ENCODE measurements at regions not wholly inside any gene's neighbourhood (a gene's known extent, or its start where the extent isn't known, plus 50 kb on each side); places are given as distances from the start of the nearest gene placed in this dataset.

DNA sequence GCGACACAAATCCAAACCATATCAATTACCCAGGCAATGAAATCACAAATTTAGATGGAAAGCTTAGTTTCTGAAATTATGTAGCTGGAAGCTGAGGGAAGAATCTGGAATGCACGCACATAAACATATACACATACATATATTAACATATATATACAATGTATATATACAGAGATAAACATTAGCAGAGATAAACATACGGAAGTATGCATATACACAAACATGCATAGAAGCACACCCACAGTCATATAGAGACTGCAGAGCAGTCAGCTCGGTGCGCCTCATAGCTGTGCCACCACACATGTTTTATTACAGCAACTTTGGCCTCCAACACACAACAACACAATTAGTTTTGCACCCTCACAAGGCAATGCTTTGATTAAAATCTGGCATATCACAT is 288.1 kb downstream of the TEX29 start:
- H3K36me3 ChIP-seq, result no peaks in the 10 kb centered on the region
- H3K27me3 ChIP-seq, result no peaks in the 10 kb centered on the region
- TF ChIP-seq POLR2A (IDR thresholded peaks at IDR 0.05), result no peak
- TF ChIP-seq, protein P1, sequence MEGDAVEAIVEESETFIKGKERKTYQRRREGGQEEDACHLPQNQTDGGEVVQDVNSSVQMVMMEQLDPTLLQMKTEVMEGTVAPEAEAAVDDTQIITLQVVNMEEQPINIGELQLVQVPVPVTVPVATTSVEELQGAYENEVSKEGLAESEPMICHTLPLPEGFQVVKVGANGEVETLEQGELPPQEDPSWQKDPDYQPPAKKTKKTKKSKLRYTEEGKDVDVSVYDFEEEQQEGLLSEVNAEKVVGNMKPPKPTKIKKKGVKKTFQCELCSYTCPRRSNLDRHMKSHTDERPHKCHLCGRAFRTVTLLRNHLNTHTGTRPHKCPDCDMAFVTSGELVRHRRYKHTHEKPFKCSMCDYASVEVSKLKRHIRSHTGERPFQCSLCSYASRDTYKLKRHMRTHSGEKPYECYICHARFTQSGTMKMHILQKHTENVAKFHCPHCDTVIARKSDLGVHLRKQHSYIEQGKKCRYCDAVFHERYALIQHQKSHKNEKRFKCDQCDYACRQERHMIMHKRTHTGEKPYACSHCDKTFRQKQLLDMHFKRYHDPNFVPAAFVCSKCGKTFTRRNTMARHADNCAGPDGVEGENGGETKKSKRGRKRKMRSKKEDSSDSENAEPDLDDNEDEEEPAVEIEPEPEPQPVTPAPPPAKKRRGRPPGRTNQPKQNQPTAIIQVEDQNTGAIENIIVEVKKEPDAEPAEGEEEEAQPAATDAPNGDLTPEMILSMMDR (IDR thresholded peaks at IDR 0.05), result no peak
- WGBS, 2 donors, result 92 to 95% methylated on average over 5 of the region's 5 CpGs
- no peak overlapping the region for H3K27ac ChIP-seq
- no peaks in the 10 kb centered on the region for H3K9me3 ChIP-seq
- DNase-seq, result no peak
- H3K4me3 ChIP-seq (replicated peaks in 1 of 3), result no peak overlapping the region
- intact Hi-C loops (cut with DNase I), result no loop called here
- H3K4me1 ChIP-seq, result no peaks in the 10 kb centered on the region

DNA sequence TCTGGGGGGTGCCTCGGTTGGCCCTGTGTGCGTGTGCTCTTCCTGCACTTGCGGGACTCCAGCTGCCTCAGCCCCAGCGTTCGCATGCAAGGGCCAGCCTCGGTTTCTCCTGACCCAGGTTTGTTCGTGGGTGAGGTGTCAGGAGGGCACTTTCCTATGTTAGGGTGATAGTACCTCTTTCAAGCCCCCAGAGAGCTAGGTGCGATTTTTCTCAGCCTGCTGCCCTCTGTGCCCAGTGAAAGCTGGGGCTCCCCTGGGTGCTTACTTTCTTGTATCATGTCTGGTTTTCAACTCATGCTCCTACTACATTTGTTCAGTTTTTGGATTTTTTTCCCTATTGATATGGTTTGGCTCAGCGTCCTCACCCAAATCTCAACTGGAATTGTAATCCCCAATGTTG is 289.2 kb downstream of the TEX29 start:
- 89 to 94% methylated on average over 8 to 9 of the region's 9 CpGs for WGBS, 2 donors
- H3K4me1 ChIP-seq, result no peaks in the 10 kb centered on the region
- H3K9me3 ChIP-seq, result no peaks in the 10 kb centered on the region
- DNase-seq, result no peak
- H3K27me3 ChIP-seq, result no peaks in the 10 kb centered on the region
- no peak overlapping the region for H3K27ac ChIP-seq
- H3K4me3 ChIP-seq (replicated peaks in 1 of 3), result no peak overlapping the region
- no peak for TF ChIP-seq POLR2A (IDR thresholded peaks at IDR 0.05)
- TF ChIP-seq, protein P1 (IDR thresholded peaks at IDR 0.05), result no peak
- intact Hi-C loops (cut with DNase I), result no loop called here
- no peaks in the 10 kb centered on the region for H3K36me3 ChIP-seq

DNA sequence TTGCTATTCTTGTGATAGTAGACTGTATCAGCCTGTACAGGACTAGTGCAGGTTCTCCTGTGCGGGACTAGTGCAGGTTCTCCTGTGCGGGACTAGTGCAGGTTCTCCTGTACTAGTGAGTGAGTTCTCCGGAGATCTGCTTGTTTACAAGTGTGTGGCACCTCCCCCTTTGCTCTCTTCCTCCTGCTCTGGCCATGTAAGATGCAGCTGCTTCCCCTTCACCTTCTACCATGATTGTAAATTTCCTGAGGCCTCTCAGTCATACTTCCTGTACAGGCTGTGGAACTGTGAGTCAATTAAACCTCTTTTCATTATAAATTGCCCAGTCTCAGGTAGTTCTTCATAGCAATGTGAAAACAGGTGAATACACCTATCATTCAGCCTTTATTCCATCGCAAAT is 289.6 kb downstream of the TEX29 start:
- Histone ChIP-seq H3K36me3 (no peaks in the 10 kb centered on the region), H3K4me1 (no peaks in the 10 kb centered on the region), H3K9me3 (no peaks in the 10 kb centered on the region), H3K4me3 (replicated peaks in 1 of 3) (no peak overlapping the region), H3K27me3 (no peaks in the 10 kb centered on the region), H3K27ac (no peak overlapping the region)
- TF ChIP-seq POLR2A (IDR thresholded peaks at IDR 0.05), result no peak
- TF ChIP-seq, protein P1 (IDR thresholded peaks at IDR 0.05), result no peak
- intact Hi-C loops (cut with DNase I), result no loop called here
- no peak for DNase-seq
- WGBS, 2 donors, result 54 to 61% methylated on average over 4 of the region's 4 CpGs

DNA sequence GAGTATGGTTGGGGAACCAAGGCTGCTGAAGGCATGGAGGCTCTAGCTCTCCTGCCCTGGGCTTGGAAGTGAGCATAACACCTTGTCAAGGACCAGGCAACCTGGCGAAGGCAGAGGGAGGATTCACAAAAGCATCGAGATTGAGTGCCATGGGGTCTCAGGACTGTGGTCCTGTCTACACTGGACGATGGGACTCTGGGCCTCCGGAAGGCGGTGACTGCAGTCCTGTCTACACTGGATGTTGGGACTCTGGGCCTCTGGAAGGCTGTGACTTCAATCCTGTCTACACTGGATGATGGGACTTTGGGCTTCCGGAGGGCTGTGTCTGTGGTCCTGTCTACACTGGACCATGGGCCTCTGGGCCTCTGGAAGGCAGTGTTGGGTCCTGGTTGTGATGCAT is 290.4 kb downstream of the TEX29 start:
- 58 to 59% methylated on average over 5 to 6 of the region's 6 CpGs for whole genome bisulfite sequencing, 2 donors
- Histone ChIP-seq H3K9me3 (no peaks in the 10 kb centered on the region), H3K36me3 (no peaks in the 10 kb centered on the region), H3K4me1 (no peaks in the 10 kb centered on the region), H3K27ac (no peak overlapping the region), H3K27me3 (no peaks in the 10 kb centered on the region), H3K4me3 (replicated peaks in 1 of 3) (no peak overlapping the region)
- intact Hi-C loops (cut with DNase I), result no loop called here
- no peak for DNase-seq
- TF ChIP-seq POLR2A (IDR thresholded peaks at IDR 0.05), result no peak
- TF ChIP-seq, protein P1 (IDR thresholded peaks at IDR 0.05), result no peak

DNA sequence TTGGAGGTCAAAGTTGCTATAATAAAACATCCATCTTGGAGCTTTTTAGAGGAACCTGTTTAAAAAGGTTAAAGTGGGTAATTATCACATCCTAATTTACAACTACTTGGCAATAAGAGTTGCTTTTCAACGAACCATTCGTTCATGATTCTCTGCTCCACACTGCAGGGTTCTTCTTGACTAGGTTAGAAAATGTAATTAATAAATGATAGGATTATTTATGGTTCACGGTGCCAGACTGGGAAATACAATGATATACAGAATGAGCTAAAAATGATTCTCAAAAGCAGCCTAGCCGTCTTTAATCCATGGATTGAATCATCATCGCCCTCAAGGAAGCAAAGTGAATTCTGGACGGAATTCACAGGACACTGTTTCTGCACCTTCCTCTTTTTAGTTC is 291.2 kb downstream of the TEX29 start:
- H3K4me1 ChIP-seq, result no peaks in the 10 kb centered on the region
- 86 to 89% methylated on average over 6 of the region's 6 CpGs for whole genome bisulfite sequencing, 2 donors
- no peaks in the 10 kb centered on the region for H3K9me3 ChIP-seq
- no peaks in the 10 kb centered on the region for H3K27me3 ChIP-seq
- intact Hi-C loops (cut with DNase I), result no loop called here
- TF ChIP-seq, protein P1 (IDR thresholded peaks at IDR 0.05), result no peak
- TF ChIP-seq POLR2A (IDR thresholded peaks at IDR 0.05), result no peak
- H3K4me3 ChIP-seq (replicated peaks in 1 of 3), result no peak overlapping the region
- no peak for DNase-seq
- H3K36me3 ChIP-seq, result no peaks in the 10 kb centered on the region
- no peak overlapping the region for H3K27ac ChIP-seq
